Astrocyte (in vitro differentiated cells and primary cell): ENCODE measurements at regions not wholly inside any gene's neighbourhood (a gene's known extent, or its start where the extent isn't known, plus 50 kb on each side); places are given as distances from the start of the nearest gene placed in this dataset.

ENCODE experiments used
- CTCF ChIP-seq: IDR thresholded peaks from 2 replicates; pipeline ENCODE4 v1.5.1; 2011; ENCODE audit warnings: low read depth, mild to moderate bottlenecking, inconsistent platforms, low read length, moderate library complexity; ENCODE audit not compliant: insufficient read depth
- EZH2 ChIP-seq: IDR thresholded peaks from 2 replicates; pipeline ENCODE4 v1.6.1; 2012; ENCODE audit warnings: mild to moderate bottlenecking, low read length, inconsistent platforms; ENCODE audit not compliant: insufficient read depth

- TF ChIP-seq CTCF (no peak), EZH2 (no peak)
These were observed 122.3 kb upstream of the KIF2A start for GRCh38 chr5:62183727-62184126.
